ENCODE measurements at regions not wholly inside any gene's neighbourhood (a gene's known extent, or its start where the extent isn't known, plus 50 kb on each side); places are given as distances from the start of the nearest gene placed in this dataset.

GRCh38 chr6:144993870-144994269 is 708.7 kb downstream of the UTRN start:
- H3K4me3 Mint-ChIP-seq, result no peak overlapping the region
- no peak overlapping the region for H2BK20ac ChIP-seq (ENCODE audit: low read depth, low read length, poor library complexity, severe bottlenecking)
- H4K8ac ChIP-seq (replicated peaks; ENCODE audit: insufficient read length, low read depth, low read length), result no peak overlapping the region
- H3K9ac ChIP-seq (ENCODE audit: extremely low read depth, insufficient read length, low read length), result no peak overlapping the region
- H2AK5ac ChIP-seq (ENCODE audit: insufficient read length, low read length), result no peak overlapping the region
- no peaks in the 10 kb centered on the region for H3K27me3 Mint-ChIP-seq (ENCODE audit: low read depth)
- H3K4me1 ChIP-seq (ENCODE audit: insufficient read depth, low read length), result peaks cover 2% of the 10 kb centered on the region; the same call in 1 of the 2 replicates
- H3K9me3 ChIP-seq (ENCODE audit: control insufficient read depth, low read depth, low read length), result no peaks in the 10 kb centered on the region
- no peaks in the 10 kb centered on the region for H3K36me3 Mint-ChIP-seq (ENCODE audit: insufficient read depth in 1 of 3, low read depth in 3 of 3)
- no peak overlapping the region for H3K23ac ChIP-seq (ENCODE audit: insufficient read length, low read depth, low read length)
- no peak overlapping the region for H3K4ac ChIP-seq (ENCODE audit: low read depth, low read length)
- no peak overlapping the region for H3T11ph ChIP-seq (ENCODE audit: low read length)
- peaks cover 8 to 9% of the 10 kb centered on the region in 2 experiments for H3K4me1 Mint-ChIP-seq
- no peak overlapping the region for H4K5ac ChIP-seq (ENCODE audit: insufficient read length, low read depth, low read length)
- no peak overlapping the region for H3K56ac ChIP-seq (ENCODE audit: insufficient read length, low read depth, low read length)
- no peak overlapping the region for H2BK12ac ChIP-seq (ENCODE audit: insufficient read length, low read depth, low read length)
- no peaks in the 10 kb centered on the region for H3K27me3 ChIP-seq (ENCODE audit: insufficient read depth, low read length)
- H2BK5ac ChIP-seq (ENCODE audit: insufficient read length, low read length), result no peak overlapping the region
- DNase-seq, result no peak
- no peak overlapping the region for H4K91ac ChIP-seq (ENCODE audit: insufficient read length, low read depth, low read length)
- TF ChIP-seq, protein P1, sequence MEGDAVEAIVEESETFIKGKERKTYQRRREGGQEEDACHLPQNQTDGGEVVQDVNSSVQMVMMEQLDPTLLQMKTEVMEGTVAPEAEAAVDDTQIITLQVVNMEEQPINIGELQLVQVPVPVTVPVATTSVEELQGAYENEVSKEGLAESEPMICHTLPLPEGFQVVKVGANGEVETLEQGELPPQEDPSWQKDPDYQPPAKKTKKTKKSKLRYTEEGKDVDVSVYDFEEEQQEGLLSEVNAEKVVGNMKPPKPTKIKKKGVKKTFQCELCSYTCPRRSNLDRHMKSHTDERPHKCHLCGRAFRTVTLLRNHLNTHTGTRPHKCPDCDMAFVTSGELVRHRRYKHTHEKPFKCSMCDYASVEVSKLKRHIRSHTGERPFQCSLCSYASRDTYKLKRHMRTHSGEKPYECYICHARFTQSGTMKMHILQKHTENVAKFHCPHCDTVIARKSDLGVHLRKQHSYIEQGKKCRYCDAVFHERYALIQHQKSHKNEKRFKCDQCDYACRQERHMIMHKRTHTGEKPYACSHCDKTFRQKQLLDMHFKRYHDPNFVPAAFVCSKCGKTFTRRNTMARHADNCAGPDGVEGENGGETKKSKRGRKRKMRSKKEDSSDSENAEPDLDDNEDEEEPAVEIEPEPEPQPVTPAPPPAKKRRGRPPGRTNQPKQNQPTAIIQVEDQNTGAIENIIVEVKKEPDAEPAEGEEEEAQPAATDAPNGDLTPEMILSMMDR (conservative IDR thresholded peaks at IDR 0.05), result no peak
- no peaks in the 10 kb centered on the region for H3K79me2 ChIP-seq (ENCODE audit: insufficient read depth, low read length)
- no peak overlapping the region for H3K27ac ChIP-seq (ENCODE audit: insufficient read length, low read depth, low read length)
- H3K18ac ChIP-seq (ENCODE audit: insufficient read length, low read depth, low read length), result no peak overlapping the region
- H3K14ac ChIP-seq (ENCODE audit: insufficient read depth, low read length), result no peak overlapping the region
- H3K9me3 Mint-ChIP-seq, result no peaks in the 10 kb centered on the region
- H2BK15ac ChIP-seq (ENCODE audit: low read depth, low read length), result no peak overlapping the region
- H4K20me1 ChIP-seq (ENCODE audit: control insufficient read depth, insufficient read depth, insufficient read length), result no peaks in the 10 kb centered on the region
- H3K4me2 ChIP-seq (ENCODE audit: insufficient read depth, insufficient read length, low read length), result no peak overlapping the region
- H3K27ac Mint-ChIP-seq, result no peak overlapping the region
- no peaks in the 10 kb centered on the region for H3K79me1 ChIP-seq (ENCODE audit: insufficient read depth, low read depth, low read length, poor library complexity, severe bottlenecking)
- H3K23me2 ChIP-seq (ENCODE audit: insufficient read length, low read depth, low read length, poor library complexity, severe bottlenecking), result no peaks in the 10 kb centered on the region
- no peak overlapping the region for H2AFZ ChIP-seq (ENCODE audit: low read length)
- no CpG with 5 or more reads among the region's 3 CpGs for WGBS (ENCODE audit: extremely low coverage, insufficient read length, low lambda C conversion rate)
- no peak overlapping the region for H2BK120ac ChIP-seq (ENCODE audit: low read depth, low read length, poor library complexity, severe bottlenecking)

Measured in H9 (cell line).